Liver (tissue), 8 donors: ENCODE measurements at regions not wholly inside any gene's neighbourhood (a gene's known extent, or its start where the extent isn't known, plus 50 kb on each side); places are given as distances from the start of the nearest gene placed in this dataset.

Source experiments
- DNase-seq: peaks from one replicate; pipeline ENCODE4 v3.0.0-alpha.2; 2017; ENCODE audit warnings: low spot score
- H3K27ac ChIP-seq, 2 donors: one replicate each; pipeline ENCODE4 v1.7.0; 2013; ENCODE audit warnings: inconsistent platforms in 2 of 2, low read length in 2 of 2, control low read depth in 1 of 2, low read depth in 1 of 2, mild to moderate bottlenecking in 1 of 2
- H3K27me3 ChIP-seq, 4 donors: one replicate each; pipeline versions ENCODE4 v1.6.1 to v1.7.0; 2013; ENCODE audit warnings: low read length in 3 of 4, inconsistent platforms in 1 of 4, mild to moderate bottlenecking in 1 of 4, moderate library complexity in 1 of 4; ENCODE audit not compliant: control insufficient read depth in 4 of 4, insufficient read depth in 4 of 4
- H3K36me3 ChIP-seq, 4 donors: one replicate each; pipeline versions ENCODE4 v1.6.1 to v1.7.0; 2013; ENCODE audit warnings: low read length in 3 of 4, mild to moderate bottlenecking in 3 of 4, low read depth in 1 of 4, moderate library complexity in 1 of 4; ENCODE audit not compliant: control insufficient read depth in 4 of 4, insufficient read depth in 3 of 4
- H3K4me1 ChIP-seq, 4 donors: one replicate each; pipeline versions ENCODE4 v1.6.1 to v1.7.0; 2013; ENCODE audit warnings: low read length in 3 of 4, mild to moderate bottlenecking in 3 of 4, moderate library complexity in 1 of 4; ENCODE audit not compliant: control insufficient read depth in 4 of 4, insufficient read depth in 4 of 4
- H3K4me3 ChIP-seq, 3 donors: one replicate each; pipeline versions ENCODE4 v1.6.1 to v1.7.0; 2013; ENCODE audit warnings: low read length in 3 of 3, control low read depth in 1 of 3, low read depth in 1 of 3, mild to moderate bottlenecking in 1 of 3
- H3K9ac ChIP-seq, 2 donors: one replicate each; pipeline ENCODE4 v1.7.0; 2013; ENCODE audit warnings: low read length in 2 of 2, mild to moderate bottlenecking in 2 of 2, moderate library complexity in 2 of 2, control low read depth in 1 of 2, low read depth in 1 of 2
- H3K9me3 ChIP-seq, 4 donors: one replicate each; pipeline versions ENCODE4 v1.6.1 to v1.7.0; 2013; ENCODE audit warnings: low read length in 3 of 4; ENCODE audit not compliant: control insufficient read depth in 4 of 4
- ATF3 ChIP-seq: IDR thresholded peaks from 2 replicates; pipeline ENCODE4 v1.6.1; 2016; ENCODE audit warnings: antibody characterized with exemption
- EGR1 ChIP-seq, 2 donors: IDR thresholded peaks; 2 replicates each; pipeline ENCODE4 v1.6.1; 2016 to 2018; ENCODE audit warnings: antibody characterized with exemption in 2 of 2, low read depth in 2 of 2
- FOXA1 ChIP-seq: IDR thresholded peaks from 2 replicates; pipeline ENCODE4 v1.6.1; 2016; ENCODE audit warnings: antibody characterized with exemption
- FOXA2 ChIP-seq: IDR thresholded peaks from 2 replicates; pipeline ENCODE4 v1.6.1; 2016; ENCODE audit warnings: antibody characterized with exemption
- GABPA ChIP-seq, 2 donors: IDR thresholded peaks in 1 of 2; conservative IDR thresholded peaks in 1 of 2; 2 replicates each; pipeline ENCODE4 v1.6.1; 2016; ENCODE audit warnings: antibody characterized with exemption in 2 of 2, mild to moderate bottlenecking in 1 of 2, moderate library complexity in 1 of 2
- HNF4A ChIP-seq, 2 donors: conservative IDR thresholded peaks; 2 replicates each; pipeline ENCODE4 v1.6.1; 2016; ENCODE audit warnings: antibody characterized with exemption in 2 of 2, mild to moderate bottlenecking in 2 of 2
- HNF4G ChIP-seq: IDR thresholded peaks from 2 replicates; pipeline ENCODE4 v1.6.1; 2016; ENCODE audit warnings: antibody characterized with exemption
- JUND ChIP-seq, 2 donors: IDR thresholded peaks; 2 replicates each; pipeline ENCODE4 v1.6.1; 2016; ENCODE audit warnings: antibody characterized with exemption in 2 of 2
- MAX ChIP-seq: IDR thresholded peaks from 2 replicates; pipeline ENCODE4 v1.6.1; 2016; ENCODE audit warnings: antibody characterized with exemption
- RAD21 ChIP-seq, 2 donors: IDR thresholded peaks; 2 replicates each; pipeline ENCODE4 v1.6.1; 2016; ENCODE audit warnings: antibody characterized with exemption in 2 of 2, mild to moderate bottlenecking in 2 of 2
- REST ChIP-seq: IDR thresholded peaks from 2 replicates; pipeline ENCODE4 v1.6.1; 2016; ENCODE audit warnings: antibody characterized with exemption, mild to moderate bottlenecking
- RXRA ChIP-seq, 2 donors: IDR thresholded peaks; 2 replicates each; pipeline ENCODE4 v1.6.1; 2017 to 2018; ENCODE audit warnings: antibody characterized with exemption in 2 of 2, mild to moderate bottlenecking in 1 of 2
- SP1 ChIP-seq: IDR thresholded peaks from 2 replicates; pipeline ENCODE4 v1.6.1; 2018; ENCODE audit warnings: antibody characterized with exemption, mild to moderate bottlenecking
- YY1 ChIP-seq: IDR thresholded peaks from 2 replicates; pipeline ENCODE4 v1.6.1; 2016; ENCODE audit warnings: antibody characterized with exemption, mild to moderate bottlenecking
- ZBTB33 ChIP-seq: IDR thresholded peaks from 2 replicates; pipeline ENCODE4 v1.6.1; 2016; ENCODE audit warnings: antibody characterized with exemption
- WGBS: extraction: QIAGEN DNeasy Blood & Tissue Kit; methylation state at CpG from one replicate; pipeline ENCODE4 v1.1.7; 2013; 5-methylcytosine and 5-hydroxymethylcytosine counted together
- TF ChIP-seq, protein P1 (sequence below): fragments of 150-350 bp; IDR thresholded peaks from 2 replicates; pipeline ENCODE4 v1.5.1; 2017; ENCODE audit warnings: improper control_type of control experiment, low read depth, low read length; ENCODE audit not compliant: missing input control
- donor health status: healthy.
- donor health status: healthy.
- donor health status: healthy.
- donor health status: healthy.
- donor health status: healthy.

- Histone ChIP-seq H3K9me3 (no peaks in the 10 kb centered on the region), H3K4me3 (no peak overlapping the region), H3K36me3 (no peaks in the 10 kb centered on the region), H3K27ac (no peak overlapping the region), H3K9ac (no peak overlapping the region), H3K4me1 (no peaks in the 10 kb centered on the region), H3K27me3 (no peaks in the 10 kb centered on the region)
- no peak for TF ChIP-seq MAX
- TF ChIP-seq, protein P1, sequence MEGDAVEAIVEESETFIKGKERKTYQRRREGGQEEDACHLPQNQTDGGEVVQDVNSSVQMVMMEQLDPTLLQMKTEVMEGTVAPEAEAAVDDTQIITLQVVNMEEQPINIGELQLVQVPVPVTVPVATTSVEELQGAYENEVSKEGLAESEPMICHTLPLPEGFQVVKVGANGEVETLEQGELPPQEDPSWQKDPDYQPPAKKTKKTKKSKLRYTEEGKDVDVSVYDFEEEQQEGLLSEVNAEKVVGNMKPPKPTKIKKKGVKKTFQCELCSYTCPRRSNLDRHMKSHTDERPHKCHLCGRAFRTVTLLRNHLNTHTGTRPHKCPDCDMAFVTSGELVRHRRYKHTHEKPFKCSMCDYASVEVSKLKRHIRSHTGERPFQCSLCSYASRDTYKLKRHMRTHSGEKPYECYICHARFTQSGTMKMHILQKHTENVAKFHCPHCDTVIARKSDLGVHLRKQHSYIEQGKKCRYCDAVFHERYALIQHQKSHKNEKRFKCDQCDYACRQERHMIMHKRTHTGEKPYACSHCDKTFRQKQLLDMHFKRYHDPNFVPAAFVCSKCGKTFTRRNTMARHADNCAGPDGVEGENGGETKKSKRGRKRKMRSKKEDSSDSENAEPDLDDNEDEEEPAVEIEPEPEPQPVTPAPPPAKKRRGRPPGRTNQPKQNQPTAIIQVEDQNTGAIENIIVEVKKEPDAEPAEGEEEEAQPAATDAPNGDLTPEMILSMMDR: no peak
- no peak for TF ChIP-seq FOXA2
- TF ChIP-seq EGR1 (IDR thresholded peaks at IDR 0.05; ENCODE audit: low read depth in 2 of 2): no peak
- DNase-seq: no peak
- 44% methylated on average over 2 of the region's 2 CpGs for WGBS
These were observed 535.8 kb downstream of the PRKD1 start for GRCh38 chr14:29391801-29392200.

GRCh38 chr14:29392287-29392686, 535.4 kb downstream of the PRKD1 start:
- no peak for DNase-seq
- no peaks in the 10 kb centered on the region for H3K4me1 ChIP-seq
- 78% methylated on average over 3 of the region's 3 CpGs for WGBS
- H3K27me3 ChIP-seq: no peaks in the 10 kb centered on the region
- H3K9ac ChIP-seq: no peak overlapping the region
- no peak overlapping the region for H3K4me3 ChIP-seq
- TF ChIP-seq FOXA1 (no peak), ATF3 (no peak), RXRA (IDR thresholded peaks at IDR 0.05) (no peak), JUND (IDR thresholded peaks at IDR 0.05) (no peak), RAD21 (IDR thresholded peaks at IDR 0.05) (no peak), YY1 (no peak), REST (no peak), GABPA (IDR thresholded peaks at IDR 0.05 in 1 of 2, conservative IDR thresholded peaks at IDR 0.05 in 1 of 2) (no peak), ZBTB33 (no peak), SP1 (no peak), HNF4A (conservative IDR thresholded peaks at IDR 0.05) (no peak), MAX (no peak), HNF4G (no peak)
- TF ChIP-seq, protein P1: no peak
- H3K9me3 ChIP-seq: no peaks in the 10 kb centered on the region
- H3K27ac ChIP-seq: no peak overlapping the region
- H3K36me3 ChIP-seq: no peaks in the 10 kb centered on the region
